ENCODE measurements at regions not wholly inside any gene's neighbourhood (a gene's known extent, or its start where the extent isn't known, plus 50 kb on each side); places are given as distances from the start of the nearest gene placed in this dataset.

DNA sequence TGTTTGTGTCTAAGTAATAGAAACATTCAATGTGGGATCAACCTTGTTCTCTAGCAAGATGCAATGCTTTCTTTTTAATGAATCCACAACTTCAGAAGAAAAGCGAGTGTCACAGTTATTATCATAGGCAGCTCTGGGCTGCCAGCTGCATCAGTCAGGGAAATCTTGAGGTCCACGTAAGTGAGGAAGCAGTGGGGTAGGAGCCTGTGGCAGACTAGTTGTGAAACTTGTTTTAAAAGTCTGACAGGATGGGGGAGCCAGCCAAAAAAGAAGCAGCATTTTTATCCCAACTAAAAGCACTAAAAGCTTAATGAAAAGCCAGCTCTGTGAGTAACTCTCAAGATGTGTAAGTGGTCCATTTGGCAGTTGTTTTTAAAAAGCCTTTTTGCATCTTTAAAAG is 113.1 kb downstream of the ZNF326 start:
- TF ChIP-seq, protein P1, sequence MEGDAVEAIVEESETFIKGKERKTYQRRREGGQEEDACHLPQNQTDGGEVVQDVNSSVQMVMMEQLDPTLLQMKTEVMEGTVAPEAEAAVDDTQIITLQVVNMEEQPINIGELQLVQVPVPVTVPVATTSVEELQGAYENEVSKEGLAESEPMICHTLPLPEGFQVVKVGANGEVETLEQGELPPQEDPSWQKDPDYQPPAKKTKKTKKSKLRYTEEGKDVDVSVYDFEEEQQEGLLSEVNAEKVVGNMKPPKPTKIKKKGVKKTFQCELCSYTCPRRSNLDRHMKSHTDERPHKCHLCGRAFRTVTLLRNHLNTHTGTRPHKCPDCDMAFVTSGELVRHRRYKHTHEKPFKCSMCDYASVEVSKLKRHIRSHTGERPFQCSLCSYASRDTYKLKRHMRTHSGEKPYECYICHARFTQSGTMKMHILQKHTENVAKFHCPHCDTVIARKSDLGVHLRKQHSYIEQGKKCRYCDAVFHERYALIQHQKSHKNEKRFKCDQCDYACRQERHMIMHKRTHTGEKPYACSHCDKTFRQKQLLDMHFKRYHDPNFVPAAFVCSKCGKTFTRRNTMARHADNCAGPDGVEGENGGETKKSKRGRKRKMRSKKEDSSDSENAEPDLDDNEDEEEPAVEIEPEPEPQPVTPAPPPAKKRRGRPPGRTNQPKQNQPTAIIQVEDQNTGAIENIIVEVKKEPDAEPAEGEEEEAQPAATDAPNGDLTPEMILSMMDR (IDR thresholded peaks at IDR 0.05; ENCODE audit: insufficient read depth, low read length, severe bottlenecking): no peak
- H3K4me3 ChIP-seq (ENCODE audit: low read depth, low read length): no peak overlapping the region
- no peak for FAIRE-seq
- DNase-seq (ENCODE audit: low read depth): no peak
- peaks cover 2% of the 10 kb centered on the region for H3K27me3 ChIP-seq (ENCODE audit: control insufficient read depth, insufficient read depth, low read length)
- no peaks in the 10 kb centered on the region for H3K36me3 ChIP-seq (ENCODE audit: control insufficient read depth, insufficient read depth, low read length)

DNA sequence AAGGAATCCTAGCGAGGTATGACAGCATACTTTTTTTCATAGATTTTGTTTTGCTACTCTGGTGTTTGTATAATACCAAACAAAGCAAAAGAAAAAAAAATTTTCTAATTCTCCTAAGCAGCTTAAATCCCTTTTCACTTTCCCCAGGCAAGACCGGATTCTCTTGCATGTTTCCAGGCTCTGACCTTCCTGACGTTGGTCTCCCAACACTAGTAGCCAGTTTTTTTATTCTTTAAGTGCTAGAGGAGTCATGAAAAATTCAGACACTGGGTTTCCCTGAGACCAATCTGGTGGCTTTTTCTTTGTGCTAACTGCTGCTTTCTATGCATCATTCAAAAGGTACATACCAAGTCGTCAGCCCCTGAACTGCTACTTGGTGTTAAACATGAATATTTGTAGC is 111.4 kb downstream of the ZNF326 start:
- Histone ChIP-seq H3K27me3 (ENCODE audit: control insufficient read depth, insufficient read depth, low read length) (peaks cover 2% of the 10 kb centered on the region), H3K36me3 (ENCODE audit: control insufficient read depth, insufficient read depth, low read length) (no peaks in the 10 kb centered on the region), H3K4me3 (ENCODE audit: low read depth, low read length) (no peak overlapping the region)
- no peak for FAIRE-seq
- TF ChIP-seq, protein P1 (IDR thresholded peaks at IDR 0.05; ENCODE audit: insufficient read depth, low read length, severe bottlenecking): no peak
- DNase-seq (ENCODE audit: low read depth): no peak

DNA sequence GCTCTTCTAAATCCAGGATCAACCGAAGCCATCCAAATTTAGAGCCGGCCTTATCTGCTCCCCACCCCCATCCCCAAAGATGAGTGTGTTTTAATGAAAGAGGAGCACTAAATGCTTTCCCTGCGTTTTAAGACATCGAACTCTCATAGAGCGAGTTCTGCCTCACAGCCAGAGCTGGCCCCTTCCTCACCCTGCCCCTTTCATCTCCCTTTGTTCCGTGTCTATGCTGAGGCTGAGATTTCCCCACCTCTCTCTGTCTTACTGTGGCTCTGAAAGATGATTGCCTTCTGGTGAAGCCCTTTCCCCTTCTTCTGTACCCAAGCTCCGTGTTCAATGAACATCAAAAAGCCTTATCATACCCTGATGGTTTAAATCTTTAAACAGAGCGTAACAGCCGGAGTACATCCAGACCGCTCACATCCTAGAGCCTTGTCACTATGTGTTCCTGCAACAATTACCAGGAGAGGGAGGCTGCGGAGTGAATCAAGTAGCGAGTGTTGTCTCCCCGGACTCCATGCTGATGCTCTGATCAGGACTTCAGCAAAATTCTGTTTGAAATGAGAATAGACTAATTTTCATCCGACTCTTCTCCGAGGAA is 110.1 kb downstream of the ZNF326 start:
- FAIRE-seq (no peak), DNase-seq (ENCODE audit: low read depth) (no peak)
- Histone ChIP-seq H3K4me3 (ENCODE audit: low read depth, low read length) (no peak overlapping the region), H3K36me3 (ENCODE audit: control insufficient read depth, insufficient read depth, low read length) (no peaks in the 10 kb centered on the region), H3K27me3 (ENCODE audit: control insufficient read depth, insufficient read depth, low read length) (peaks cover 2% of the 10 kb centered on the region)
- TF ChIP-seq, protein P1 (IDR thresholded peaks at IDR 0.05; ENCODE audit: insufficient read depth, low read length, severe bottlenecking): no peak

DNA sequence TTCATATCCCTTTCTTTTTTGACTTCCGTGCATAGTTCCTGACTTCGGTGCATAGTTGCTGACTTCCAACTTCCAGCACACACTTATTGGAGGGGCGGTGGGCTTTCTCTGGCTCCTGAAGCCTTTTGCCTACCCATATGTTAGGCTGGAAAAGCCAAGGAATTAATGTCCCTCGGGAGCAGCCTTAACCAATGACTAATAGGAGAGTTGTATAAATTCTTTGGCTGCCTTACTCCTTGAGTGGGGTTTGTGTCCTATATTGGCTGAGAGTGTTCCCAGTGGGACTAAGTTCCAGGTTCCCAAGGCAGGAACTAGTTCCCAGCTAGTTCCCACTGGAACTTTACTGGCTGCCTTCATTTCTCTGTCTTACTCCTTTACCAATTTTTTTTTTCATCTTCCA is 105.7 kb downstream of the ZNF326 start:
- TF ChIP-seq, protein P1 (IDR thresholded peaks at IDR 0.05; ENCODE audit: insufficient read depth, low read length, severe bottlenecking): no peak
- H3K4me3 ChIP-seq (ENCODE audit: low read depth, low read length): no peak overlapping the region
- FAIRE-seq: no peak

DNA sequence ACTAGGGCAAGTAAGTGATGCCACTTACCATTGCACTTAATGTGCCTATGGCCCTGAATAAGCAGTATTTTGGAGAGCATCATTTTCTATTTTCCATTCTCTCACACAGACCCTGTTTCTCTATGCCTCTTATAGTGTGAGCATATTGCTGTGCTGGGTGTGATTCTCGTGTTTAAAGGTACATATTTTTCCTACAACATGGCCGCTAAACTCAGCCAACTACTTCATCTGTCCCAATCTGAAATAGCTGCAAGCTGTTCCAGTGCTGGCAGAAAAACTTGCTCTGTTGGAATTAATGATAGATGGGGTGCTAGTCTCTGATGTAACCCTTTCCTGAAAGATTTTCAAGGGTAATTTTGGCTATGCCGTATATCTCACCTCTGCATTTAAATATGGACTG is 97.5 kb downstream of the ZNF326 start:
- FAIRE-seq (no peak), DNase-seq (ENCODE audit: low read depth) (no peak)
- Histone ChIP-seq H3K36me3 (ENCODE audit: control insufficient read depth, insufficient read depth, low read length) (no peaks in the 10 kb centered on the region), H3K4me3 (ENCODE audit: low read depth, low read length) (no peak overlapping the region), H3K27me3 (ENCODE audit: control insufficient read depth, insufficient read depth, low read length) (no peaks in the 10 kb centered on the region)
- TF ChIP-seq, protein P1 (IDR thresholded peaks at IDR 0.05; ENCODE audit: insufficient read depth, low read length, severe bottlenecking): no peak

More for the DNA sequence above, 105.7 kb downstream of the ZNF326 start:
- Histone ChIP-seq H3K36me3 (ENCODE audit: control insufficient read depth, insufficient read depth, low read length) (no peaks in the 10 kb centered on the region), H3K27me3 (ENCODE audit: control insufficient read depth, insufficient read depth, low read length) (peaks cover 2% of the 10 kb centered on the region)
- DNase-seq (ENCODE audit: low read depth): no peak
